ENCODE measurements at regions not wholly inside any gene's neighbourhood (a gene's known extent, or its start where the extent isn't known, plus 50 kb on each side); places are given as distances from the start of the nearest gene placed in this dataset.

DNA sequence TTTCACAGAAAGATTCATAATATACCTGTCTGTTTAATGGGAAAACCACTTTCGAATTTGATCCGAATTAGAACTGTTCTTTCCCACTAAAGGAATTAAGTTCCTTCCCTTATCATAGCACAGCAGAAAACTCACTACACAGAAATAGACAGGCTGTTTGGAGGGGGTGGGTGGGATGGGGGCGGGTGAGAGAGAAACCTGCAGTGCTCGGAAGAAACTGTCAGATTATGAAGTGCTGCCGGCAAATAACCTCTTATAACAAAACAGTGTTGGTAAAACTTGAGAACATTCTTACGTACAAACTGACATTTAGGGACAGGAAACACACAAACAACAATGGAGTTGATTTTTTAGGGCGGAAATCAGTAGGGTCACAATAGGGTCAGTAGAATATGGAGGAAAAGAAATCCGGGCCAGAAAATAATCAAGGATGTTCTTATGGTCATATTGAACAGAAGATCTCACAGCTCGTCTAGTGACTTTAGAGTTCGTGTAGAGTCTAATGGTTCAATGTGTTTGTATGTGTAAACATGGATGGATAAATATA is 756.0 kb upstream of the LRATD1 start:
- Histone ChIP-seq H3K9me3 (ENCODE audit: control insufficient read depth, low read depth, low read length) (no peaks in the 10 kb centered on the region), H3K4me3 (ENCODE audit: low read length) (no peak overlapping the region), H3K27me3 (ENCODE audit: control insufficient read depth, insufficient read depth, low read length) (no peaks in the 10 kb centered on the region), H3K27ac (ENCODE audit: low read length) (no peak overlapping the region), H3K36me3 (ENCODE audit: control insufficient read depth, insufficient read depth, low read length) (no peaks in the 10 kb centered on the region), H3K4me1 (ENCODE audit: control insufficient read depth, insufficient read depth, low read length) (no peaks in the 10 kb centered on the region)
- 72% methylated on average over 4 of the region's 10 CpGs for WGBS (ENCODE audit: insufficient coverage, low lambda C conversion rate)
- no peak for DNase-seq

DNA sequence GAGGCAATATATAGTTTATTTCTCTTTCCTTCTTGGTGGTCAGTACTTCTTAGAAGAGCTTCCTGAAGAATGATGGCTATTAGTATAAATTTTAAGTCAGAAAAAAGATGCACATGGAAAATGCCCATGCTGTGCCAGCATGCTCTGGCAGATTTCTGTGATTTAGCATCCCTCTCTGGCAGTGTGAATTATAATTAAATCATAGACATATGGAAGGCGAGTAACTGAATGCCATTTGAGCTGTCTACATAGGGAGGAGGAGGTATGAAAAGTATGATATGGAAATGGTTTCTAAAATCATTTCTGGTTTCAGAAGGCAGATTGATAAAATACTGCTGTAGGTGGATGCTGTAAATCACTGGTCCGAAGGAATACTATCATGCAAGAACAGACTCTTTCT is 754.9 kb upstream of the LRATD1 start:
- H3K27me3 ChIP-seq (ENCODE audit: control insufficient read depth, insufficient read depth, low read length) = no peaks in the 10 kb centered on the region
- H3K36me3 ChIP-seq (ENCODE audit: control insufficient read depth, insufficient read depth, low read length) = no peaks in the 10 kb centered on the region
- WGBS (ENCODE audit: insufficient coverage, low lambda C conversion rate) = no CpG with 5 or more reads among the region's 2 CpGs
- H3K27ac ChIP-seq (ENCODE audit: low read length) = no peak overlapping the region
- H3K4me3 ChIP-seq (ENCODE audit: low read length) = no peak overlapping the region
- H3K9me3 ChIP-seq (ENCODE audit: control insufficient read depth, low read depth, low read length) = no peaks in the 10 kb centered on the region
- no peak for DNase-seq
- H3K4me1 ChIP-seq (ENCODE audit: control insufficient read depth, insufficient read depth, low read length) = no peaks in the 10 kb centered on the region

DNA sequence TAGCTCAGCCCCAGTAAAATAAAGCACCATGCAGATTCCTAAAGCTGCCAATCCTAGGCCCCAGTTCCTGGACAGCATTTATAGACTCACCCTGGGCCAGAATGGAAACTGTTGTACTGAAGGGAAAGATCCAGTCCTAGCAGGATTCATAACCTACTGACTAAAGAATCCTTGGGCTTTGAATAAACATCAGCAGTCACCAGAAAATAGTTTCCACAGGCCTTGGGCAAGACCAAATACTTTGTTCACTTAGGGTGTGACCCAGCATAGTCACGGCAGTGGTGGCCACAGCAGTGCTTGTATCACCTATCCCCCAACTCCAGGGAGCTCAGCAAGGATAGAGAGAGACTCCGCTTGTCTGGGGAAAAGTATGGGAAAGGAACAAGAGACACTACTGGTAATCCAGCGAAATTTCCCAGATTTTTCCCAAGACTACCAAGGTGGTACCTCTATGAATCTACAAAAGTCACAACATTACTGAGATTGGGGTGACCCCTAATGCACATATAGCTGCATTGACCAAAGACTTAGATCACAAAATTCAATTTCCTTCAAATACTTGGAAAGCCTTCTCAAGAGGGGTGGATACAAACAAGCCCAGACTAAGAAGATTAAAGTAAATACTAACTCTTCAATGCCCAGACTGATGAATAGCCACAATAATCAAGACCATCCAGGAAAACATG is 748.1 kb upstream of the LRATD1 start:
- Histone ChIP-seq H3K4me3 (ENCODE audit: low read length) (no peak overlapping the region), H3K4me1 (ENCODE audit: control insufficient read depth, insufficient read depth, low read length) (no peaks in the 10 kb centered on the region), H3K27me3 (ENCODE audit: control insufficient read depth, insufficient read depth, low read length) (no peaks in the 10 kb centered on the region), H3K27ac (ENCODE audit: low read length) (no peak overlapping the region), H3K9me3 (ENCODE audit: control insufficient read depth, low read depth, low read length) (no peaks in the 10 kb centered on the region), H3K36me3 (ENCODE audit: control insufficient read depth, insufficient read depth, low read length) (no peaks in the 10 kb centered on the region)
- no peak for DNase-seq
- WGBS (ENCODE audit: insufficient coverage, low lambda C conversion rate) = no CpG with 5 or more reads among the region's 3 CpGs

DNA sequence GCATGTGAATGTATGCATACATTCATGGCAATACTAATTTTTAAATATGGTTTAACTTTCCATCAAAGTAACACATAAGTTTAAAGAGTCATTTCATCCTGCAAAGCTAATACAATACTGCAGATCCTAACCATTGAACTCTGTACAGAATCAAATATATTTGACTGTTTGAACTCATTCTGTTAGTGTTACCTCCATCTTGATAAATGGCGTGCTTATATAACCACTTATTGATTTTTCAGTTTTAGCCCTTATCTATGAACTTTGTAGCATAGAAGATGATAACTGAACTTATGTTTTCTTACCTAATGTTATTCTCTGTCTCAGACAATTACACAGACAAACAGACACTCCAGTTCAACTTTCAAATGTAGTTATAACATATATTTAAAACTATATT is 731.0 kb upstream of the LRATD1 start:
- WGBS (ENCODE audit: insufficient coverage, low lambda C conversion rate) = 20% methylated on average over 1 of the region's 1 CpG
- Histone ChIP-seq H3K36me3 (ENCODE audit: control insufficient read depth, insufficient read depth, low read length) (no peaks in the 10 kb centered on the region), H3K27ac (ENCODE audit: low read length) (no peak overlapping the region), H3K27me3 (ENCODE audit: control insufficient read depth, insufficient read depth, low read length) (no peaks in the 10 kb centered on the region), H3K4me3 (ENCODE audit: low read length) (no peak overlapping the region), H3K9me3 (ENCODE audit: control insufficient read depth, low read depth, low read length) (no peaks in the 10 kb centered on the region), H3K4me1 (ENCODE audit: control insufficient read depth, insufficient read depth, low read length) (no peaks in the 10 kb centered on the region)
- no peak for DNase-seq

DNA sequence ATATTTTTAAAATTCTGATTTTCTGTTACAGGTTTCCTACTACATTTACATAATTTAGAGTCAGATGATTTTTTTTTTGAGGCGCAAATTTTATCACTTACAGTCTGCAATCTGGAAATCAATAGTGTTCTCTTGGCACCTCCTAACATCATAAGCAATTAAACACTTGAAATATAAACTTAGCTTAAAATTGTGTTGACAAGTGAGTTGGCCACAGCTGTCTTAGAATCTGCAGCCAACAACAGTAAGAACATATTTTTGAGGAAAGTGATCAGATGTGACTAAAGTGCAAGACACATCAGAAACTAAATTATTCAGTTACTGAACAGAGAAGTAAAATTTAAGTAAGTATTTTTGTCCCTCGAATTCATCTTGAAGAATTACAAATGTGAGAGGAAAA is 726.7 kb upstream of the LRATD1 start:
- no peaks in the 10 kb centered on the region for H3K36me3 ChIP-seq (ENCODE audit: control insufficient read depth, insufficient read depth, low read length)
- WGBS (ENCODE audit: insufficient coverage, low lambda C conversion rate) = 80% methylated on average over 1 of the region's 2 CpGs
- no peaks in the 10 kb centered on the region for H3K27me3 ChIP-seq (ENCODE audit: control insufficient read depth, insufficient read depth, low read length)
- no peak overlapping the region for H3K4me3 ChIP-seq (ENCODE audit: low read length)
- H3K4me1 ChIP-seq (ENCODE audit: control insufficient read depth, insufficient read depth, low read length) = no peaks in the 10 kb centered on the region
- DNase-seq = no peak
- H3K27ac ChIP-seq (ENCODE audit: low read length) = no peak overlapping the region
- no peaks in the 10 kb centered on the region for H3K9me3 ChIP-seq (ENCODE audit: control insufficient read depth, low read depth, low read length)

DNA sequence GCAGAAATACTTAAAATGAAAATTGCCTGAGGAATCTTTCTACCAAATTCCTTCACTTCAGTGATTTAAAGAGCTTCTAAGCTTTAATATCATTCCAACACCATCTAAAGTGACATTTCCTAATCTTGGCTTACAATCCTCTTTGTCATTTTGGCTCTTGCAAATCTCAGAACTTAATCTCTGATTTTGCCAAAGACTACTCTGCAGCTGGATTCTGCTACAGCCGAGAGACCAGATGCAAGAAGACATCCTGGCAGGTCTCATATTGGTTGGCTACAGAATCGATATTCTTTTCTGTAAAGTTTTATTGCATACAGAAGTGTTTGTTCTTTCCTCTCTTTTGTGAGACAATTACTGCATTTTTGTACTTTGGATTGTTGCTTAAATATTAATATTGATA is 716.5 kb upstream of the LRATD1 start:
- Histone ChIP-seq H3K9me3 (ENCODE audit: control insufficient read depth, low read depth, low read length) (no peaks in the 10 kb centered on the region), H3K4me1 (ENCODE audit: control insufficient read depth, insufficient read depth, low read length) (no peaks in the 10 kb centered on the region), H3K4me3 (ENCODE audit: low read length) (no peak overlapping the region), H3K27me3 (ENCODE audit: control insufficient read depth, insufficient read depth, low read length) (no peaks in the 10 kb centered on the region), H3K36me3 (ENCODE audit: control insufficient read depth, insufficient read depth, low read length) (no peaks in the 10 kb centered on the region), H3K27ac (ENCODE audit: low read length) (no peak overlapping the region)
- DNase-seq = no peak
- no CpG with 5 or more reads among the region's 2 CpGs for WGBS (ENCODE audit: insufficient coverage, low lambda C conversion rate)

DNA sequence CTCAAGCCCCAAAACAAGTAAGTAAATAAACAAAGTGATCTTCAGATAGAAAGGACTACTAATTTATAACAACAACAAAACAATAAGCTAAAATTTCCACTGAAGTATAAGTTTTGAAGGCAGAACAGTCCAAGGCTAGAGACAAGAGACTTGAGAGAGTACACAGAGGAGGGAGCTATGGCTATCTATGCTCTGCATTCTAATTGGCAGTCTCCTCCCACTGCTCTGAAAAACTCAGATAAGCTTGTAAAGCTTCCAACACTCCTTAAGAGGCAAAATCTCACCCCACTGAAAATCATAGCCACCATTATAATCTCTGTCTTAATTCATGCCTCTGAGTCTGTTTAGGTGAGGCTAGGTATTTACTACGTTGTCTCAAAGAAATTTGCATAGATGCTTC is 714.6 kb upstream of the LRATD1 start:
- H3K36me3 ChIP-seq (ENCODE audit: control insufficient read depth, insufficient read depth, low read length) = no peaks in the 10 kb centered on the region
- H3K27ac ChIP-seq (ENCODE audit: low read length) = no peak overlapping the region
- H3K9me3 ChIP-seq (ENCODE audit: control insufficient read depth, low read depth, low read length) = peaks cover 7% of the 10 kb centered on the region
- WGBS (ENCODE audit: insufficient coverage, low lambda C conversion rate) = no CpG with 5 or more reads among the region's 1 CpG
- H3K4me1 ChIP-seq (ENCODE audit: control insufficient read depth, insufficient read depth, low read length) = no peaks in the 10 kb centered on the region
- no peaks in the 10 kb centered on the region for H3K27me3 ChIP-seq (ENCODE audit: control insufficient read depth, insufficient read depth, low read length)
- DNase-seq = no peak
- H3K4me3 ChIP-seq (ENCODE audit: low read length) = no peak overlapping the region

DNA sequence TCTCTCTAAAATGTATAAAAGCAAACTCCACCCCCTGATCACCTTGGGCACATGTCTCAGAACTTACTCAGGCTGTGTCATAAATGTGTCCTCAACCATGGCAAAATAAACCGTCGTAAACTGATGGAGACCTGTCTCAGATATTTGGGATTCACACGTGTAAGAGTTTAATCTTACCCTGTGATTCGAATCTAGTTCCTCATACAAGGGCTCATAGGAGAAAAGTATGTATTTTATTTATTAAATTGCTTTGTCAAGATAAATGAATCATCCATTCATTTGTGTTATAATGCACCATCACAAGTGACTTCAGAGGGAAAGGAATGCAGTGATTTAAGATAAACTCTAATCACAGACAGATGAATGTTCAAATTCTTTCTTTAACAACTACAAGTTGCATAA is 712.5 kb upstream of the LRATD1 start:
- WGBS (ENCODE audit: insufficient coverage, low lambda C conversion rate) = 90% methylated on average over 2 of the region's 4 CpGs
- no peaks in the 10 kb centered on the region for H3K4me1 ChIP-seq (ENCODE audit: control insufficient read depth, insufficient read depth, low read length)
- H3K27ac ChIP-seq (ENCODE audit: low read length) = no peak overlapping the region
- H3K9me3 ChIP-seq (ENCODE audit: control insufficient read depth, low read depth, low read length) = peaks cover 9% of the 10 kb centered on the region
- H3K4me3 ChIP-seq (ENCODE audit: low read length) = no peak overlapping the region
- no peak for DNase-seq
- H3K27me3 ChIP-seq (ENCODE audit: control insufficient read depth, insufficient read depth, low read length) = no peaks in the 10 kb centered on the region
- H3K36me3 ChIP-seq (ENCODE audit: control insufficient read depth, insufficient read depth, low read length) = no peaks in the 10 kb centered on the region

DNA sequence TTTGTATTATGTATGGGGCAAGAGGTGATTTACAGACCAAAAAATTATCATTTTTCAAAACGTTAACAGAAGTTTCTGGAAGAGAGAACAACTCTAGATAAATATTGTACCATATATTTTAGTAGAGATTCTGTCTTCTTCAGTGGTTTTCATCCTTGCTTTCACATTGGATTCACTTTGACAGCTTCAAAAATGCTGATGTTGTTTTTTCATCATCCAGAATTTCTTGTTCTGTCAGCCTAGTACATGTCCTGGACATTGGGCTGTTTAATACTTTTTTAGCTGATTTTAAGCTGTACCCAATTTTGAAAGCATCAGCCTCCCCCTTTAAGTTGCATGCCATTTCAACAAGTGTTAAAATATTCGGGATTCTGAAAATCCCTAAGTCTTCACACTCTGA is 711.3 kb upstream of the LRATD1 start:
- H3K36me3 ChIP-seq (ENCODE audit: control insufficient read depth, insufficient read depth, low read length) = no peaks in the 10 kb centered on the region
- no peak for DNase-seq
- H3K27ac ChIP-seq (ENCODE audit: low read length) = no peak overlapping the region
- WGBS (ENCODE audit: insufficient coverage, low lambda C conversion rate) = 80% methylated on average over 1 of the region's 2 CpGs
- no peaks in the 10 kb centered on the region for H3K27me3 ChIP-seq (ENCODE audit: control insufficient read depth, insufficient read depth, low read length)
- H3K4me1 ChIP-seq (ENCODE audit: control insufficient read depth, insufficient read depth, low read length) = no peaks in the 10 kb centered on the region
- peaks cover 9% of the 10 kb centered on the region for H3K9me3 ChIP-seq (ENCODE audit: control insufficient read depth, low read depth, low read length)
- H3K4me3 ChIP-seq (ENCODE audit: low read length) = no peak overlapping the region

DNA sequence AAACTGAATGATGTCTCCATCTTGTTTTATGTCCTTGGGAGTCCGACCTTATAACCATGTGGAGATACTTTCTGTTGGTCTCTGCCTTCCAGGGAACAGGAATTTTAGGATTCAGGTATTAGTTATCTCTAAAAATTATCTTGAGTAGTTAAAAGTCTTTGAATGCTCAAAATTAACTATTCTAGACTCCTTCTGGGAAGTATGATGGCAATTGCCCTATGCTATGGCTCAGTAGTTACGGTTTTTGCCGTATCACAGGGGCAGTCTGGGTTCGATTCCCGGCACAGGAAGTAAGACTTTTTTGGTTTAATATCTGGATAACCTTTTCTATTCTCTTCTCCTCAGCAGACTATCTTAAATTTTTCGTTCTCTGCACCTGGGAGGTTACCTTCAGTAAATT is 708.7 kb upstream of the LRATD1 start:
- no peak for DNase-seq
- Histone ChIP-seq H3K9me3 (ENCODE audit: control insufficient read depth, low read depth, low read length) (peaks cover 9% of the 10 kb centered on the region), H3K36me3 (ENCODE audit: control insufficient read depth, insufficient read depth, low read length) (no peaks in the 10 kb centered on the region), H3K27ac (ENCODE audit: low read length) (no peak overlapping the region), H3K4me3 (ENCODE audit: low read length) (no peak overlapping the region), H3K27me3 (ENCODE audit: control insufficient read depth, insufficient read depth, low read length) (no peaks in the 10 kb centered on the region), H3K4me1 (ENCODE audit: control insufficient read depth, insufficient read depth, low read length) (no peaks in the 10 kb centered on the region)
- WGBS (ENCODE audit: insufficient coverage, low lambda C conversion rate) = 91% methylated on average over 4 of the region's 6 CpGs

DNA sequence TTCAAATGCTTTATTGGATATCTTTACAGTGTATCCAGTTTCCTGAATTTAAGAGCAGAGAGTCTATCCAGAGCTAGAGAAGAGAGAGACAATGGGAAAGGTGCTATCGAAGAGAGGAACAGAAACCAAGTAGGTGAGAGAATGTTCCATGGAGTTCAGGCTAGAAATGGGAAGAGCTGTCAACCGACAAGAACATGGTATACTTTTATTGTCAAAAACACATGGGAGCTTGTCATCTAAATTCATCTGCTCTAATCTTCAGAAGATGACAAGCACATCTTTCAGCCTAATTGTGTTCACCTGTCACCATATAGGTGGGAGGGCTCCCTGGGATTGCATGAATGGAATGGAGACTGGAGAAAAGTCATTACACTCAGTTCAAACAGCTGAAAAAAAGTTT is 690.4 kb upstream of the LRATD1 start:
- Histone ChIP-seq H3K4me3 (ENCODE audit: low read length) (no peak overlapping the region), H3K27ac (ENCODE audit: low read length) (no peak overlapping the region), H3K36me3 (ENCODE audit: control insufficient read depth, insufficient read depth, low read length) (no peaks in the 10 kb centered on the region), H3K27me3 (ENCODE audit: control insufficient read depth, insufficient read depth, low read length) (no peaks in the 10 kb centered on the region), H3K9me3 (ENCODE audit: control insufficient read depth, low read depth, low read length) (no peaks in the 10 kb centered on the region), H3K4me1 (ENCODE audit: control insufficient read depth, insufficient read depth, low read length) (no peaks in the 10 kb centered on the region)
- no CpG with 5 or more reads among the region's 2 CpGs for WGBS (ENCODE audit: insufficient coverage, low lambda C conversion rate)
- DNase-seq = no peak
